ENCODE measurements at regions not wholly inside any gene's neighbourhood (a gene's known extent, or its start where the extent isn't known, plus 50 kb on each side); places are given as distances from the start of the nearest gene placed in this dataset.

DNA sequence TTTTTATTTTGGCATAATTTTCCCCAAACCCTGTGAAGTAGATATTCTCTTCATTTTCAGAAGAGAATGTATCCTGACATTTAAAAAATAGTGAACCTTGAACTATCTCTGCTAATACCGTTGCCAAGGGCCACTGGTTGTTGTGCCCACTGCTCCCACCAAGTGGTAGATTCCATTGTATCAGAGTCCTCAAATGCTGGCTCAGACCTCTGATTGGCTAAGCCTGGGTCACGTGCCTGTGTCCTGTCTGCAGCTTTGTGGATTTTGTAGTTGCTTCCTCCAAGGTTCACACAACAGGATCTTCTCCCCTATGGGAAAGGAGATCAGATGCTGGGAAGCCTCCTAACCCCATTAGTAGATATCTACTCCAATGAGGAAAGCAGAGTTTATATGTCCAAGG, 104.8 kb upstream of the CASK start:
- TF ChIP-seq, protein P1, sequence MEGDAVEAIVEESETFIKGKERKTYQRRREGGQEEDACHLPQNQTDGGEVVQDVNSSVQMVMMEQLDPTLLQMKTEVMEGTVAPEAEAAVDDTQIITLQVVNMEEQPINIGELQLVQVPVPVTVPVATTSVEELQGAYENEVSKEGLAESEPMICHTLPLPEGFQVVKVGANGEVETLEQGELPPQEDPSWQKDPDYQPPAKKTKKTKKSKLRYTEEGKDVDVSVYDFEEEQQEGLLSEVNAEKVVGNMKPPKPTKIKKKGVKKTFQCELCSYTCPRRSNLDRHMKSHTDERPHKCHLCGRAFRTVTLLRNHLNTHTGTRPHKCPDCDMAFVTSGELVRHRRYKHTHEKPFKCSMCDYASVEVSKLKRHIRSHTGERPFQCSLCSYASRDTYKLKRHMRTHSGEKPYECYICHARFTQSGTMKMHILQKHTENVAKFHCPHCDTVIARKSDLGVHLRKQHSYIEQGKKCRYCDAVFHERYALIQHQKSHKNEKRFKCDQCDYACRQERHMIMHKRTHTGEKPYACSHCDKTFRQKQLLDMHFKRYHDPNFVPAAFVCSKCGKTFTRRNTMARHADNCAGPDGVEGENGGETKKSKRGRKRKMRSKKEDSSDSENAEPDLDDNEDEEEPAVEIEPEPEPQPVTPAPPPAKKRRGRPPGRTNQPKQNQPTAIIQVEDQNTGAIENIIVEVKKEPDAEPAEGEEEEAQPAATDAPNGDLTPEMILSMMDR (IDR thresholded peaks at IDR 0.05; ENCODE audit: insufficient read depth, low read length) = no peak
- TF ChIP-seq, protein P2, sequence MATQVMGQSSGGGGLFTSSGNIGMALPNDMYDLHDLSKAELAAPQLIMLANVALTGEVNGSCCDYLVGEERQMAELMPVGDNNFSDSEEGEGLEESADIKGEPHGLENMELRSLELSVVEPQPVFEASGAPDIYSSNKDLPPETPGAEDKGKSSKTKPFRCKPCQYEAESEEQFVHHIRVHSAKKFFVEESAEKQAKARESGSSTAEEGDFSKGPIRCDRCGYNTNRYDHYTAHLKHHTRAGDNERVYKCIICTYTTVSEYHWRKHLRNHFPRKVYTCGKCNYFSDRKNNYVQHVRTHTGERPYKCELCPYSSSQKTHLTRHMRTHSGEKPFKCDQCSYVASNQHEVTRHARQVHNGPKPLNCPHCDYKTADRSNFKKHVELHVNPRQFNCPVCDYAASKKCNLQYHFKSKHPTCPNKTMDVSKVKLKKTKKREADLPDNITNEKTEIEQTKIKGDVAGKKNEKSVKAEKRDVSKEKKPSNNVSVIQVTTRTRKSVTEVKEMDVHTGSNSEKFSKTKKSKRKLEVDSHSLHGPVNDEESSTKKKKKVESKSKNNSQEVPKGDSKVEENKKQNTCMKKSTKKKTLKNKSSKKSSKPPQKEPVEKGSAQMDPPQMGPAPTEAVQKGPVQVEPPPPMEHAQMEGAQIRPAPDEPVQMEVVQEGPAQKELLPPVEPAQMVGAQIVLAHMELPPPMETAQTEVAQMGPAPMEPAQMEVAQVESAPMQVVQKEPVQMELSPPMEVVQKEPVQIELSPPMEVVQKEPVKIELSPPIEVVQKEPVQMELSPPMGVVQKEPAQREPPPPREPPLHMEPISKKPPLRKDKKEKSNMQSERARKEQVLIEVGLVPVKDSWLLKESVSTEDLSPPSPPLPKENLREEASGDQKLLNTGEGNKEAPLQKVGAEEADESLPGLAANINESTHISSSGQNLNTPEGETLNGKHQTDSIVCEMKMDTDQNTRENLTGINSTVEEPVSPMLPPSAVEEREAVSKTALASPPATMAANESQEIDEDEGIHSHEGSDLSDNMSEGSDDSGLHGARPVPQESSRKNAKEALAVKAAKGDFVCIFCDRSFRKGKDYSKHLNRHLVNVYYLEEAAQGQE (IDR thresholded peaks at IDR 0.05; ENCODE audit: insufficient replicate concordance, low read depth) = no peak
- TF ChIP-seq POLR2AphosphoS5 (IDR thresholded peaks at IDR 0.05; ENCODE audit: low read depth) = no peak
- no peak for TF ChIP-seq GABPA (IDR thresholded peaks at IDR 0.05; ENCODE audit: low read depth)

All from HL-60 (cell line).